Peyer's patch (tissue), 4 donors: ENCODE measurements at regions not wholly inside any gene's neighbourhood (a gene's known extent, or its start where the extent isn't known, plus 50 kb on each side); places are given as distances from the start of the nearest gene placed in this dataset.

Experiments
- DNase-seq, 3 donors: peaks; one replicate each; pipeline ENCODE4 v3.0.0-alpha.2; 2017 to 2019
- H3K27ac ChIP-seq, 4 donors: fragments of 200-600 bp; sonication (generic); one replicate each; pipeline ENCODE4 v1.5.1; 2016 to 2019
- H3K27me3 ChIP-seq, 2 donors: fragments of 200-600 bp; sonication (generic); one replicate each; pipeline ENCODE4 v1.5.1; 2019
- H3K36me3 ChIP-seq, 3 donors: fragments of 200-600 bp; sonication (generic); one replicate each; pipeline ENCODE4 v1.5.1; 2016 to 2019
- H3K4me1 ChIP-seq, 4 donors: fragments of 200-600 bp; sonication (generic); one replicate each; pipeline ENCODE4 v1.5.1; 2016 to 2019
- H3K4me3 ChIP-seq, 4 donors: fragments of 200-600 bp; sonication (generic); 1 replicate in 3 of 4; 2 replicates in 1 of 4; pipeline ENCODE4 v1.5.1; 2016 to 2019; ENCODE audit warnings: mild to moderate bottlenecking in 1 of 4
- H3K9me3 ChIP-seq, 4 donors: fragments of 200-600 bp; sonication (generic); one replicate each; pipeline ENCODE4 v1.5.1; 2016 to 2019; ENCODE audit warnings: mild to moderate bottlenecking in 1 of 4
- CTCF ChIP-seq, 6 experiments: fragments of 450-650 bp in 4 of 6; fragments of 200-600 bp in 2 of 6; sonication (generic) in 1 of 6; IDR thresholded peaks; one replicate each; pipeline ENCODE4 v1.5.1; 2017 to 2019; ENCODE audit warnings: antibody characterized with exemption in 6 of 6, mild to moderate bottlenecking in 3 of 6, moderate library complexity in 1 of 6
- POLR2A ChIP-seq, 2 donors: fragments of 450-650 bp; IDR thresholded peaks; one replicate each; pipeline ENCODE4 v1.5.1; 2017; ENCODE audit warnings: antibody characterized with exemption in 2 of 2, mild to moderate bottlenecking in 2 of 2, moderate library complexity in 2 of 2

- no peak overlapping the region for H3K27ac ChIP-seq
These were observed 216.4 kb downstream of the MATN1 start for GRCh38 chr1:30507016-30507312.

DNA sequence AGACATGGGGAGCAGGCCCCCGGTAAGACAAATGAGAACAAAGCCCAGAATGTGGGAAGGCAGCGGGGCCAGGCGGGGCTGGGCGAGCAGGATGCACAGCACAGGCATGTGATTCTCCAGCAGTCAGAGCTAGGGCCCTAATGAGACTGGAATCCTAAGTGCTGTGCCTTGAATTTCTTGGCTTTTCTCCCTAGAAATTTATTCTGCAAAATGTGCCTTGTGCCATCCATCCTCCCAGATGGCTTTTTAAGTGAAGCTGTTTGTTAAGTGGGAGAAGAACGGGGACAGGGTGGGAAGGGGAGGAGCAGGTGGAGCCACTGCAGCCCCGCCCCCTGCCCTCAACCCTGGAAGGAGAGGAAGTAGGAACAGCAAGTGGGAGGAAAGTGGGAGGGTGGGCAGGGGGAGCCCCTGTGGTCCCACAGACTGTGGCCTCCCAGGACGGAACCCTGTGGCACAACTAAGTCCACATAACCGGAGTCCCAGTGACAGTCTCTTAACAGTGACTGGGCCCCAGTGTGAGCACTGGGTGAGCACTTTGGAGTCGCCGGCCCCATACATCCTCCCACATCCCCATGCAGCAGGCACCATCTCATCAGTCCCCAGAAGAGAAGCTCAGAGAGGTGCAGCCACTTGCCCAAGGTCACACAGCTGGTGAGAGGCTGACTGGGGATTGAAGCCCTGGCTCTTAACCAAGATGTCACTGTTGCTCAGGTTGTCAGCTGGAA is 216.9 kb downstream of the MATN1 start:
- no peaks in the 10 kb centered on the region for H3K4me1 ChIP-seq
- TF ChIP-seq CTCF (IDR thresholded peaks at IDR 0.05) = no peak
- TF ChIP-seq POLR2A (IDR thresholded peaks at IDR 0.05) = no peak
- H3K9me3 ChIP-seq = no peaks in the 10 kb centered on the region
- no peak overlapping the region for H3K27ac ChIP-seq
- DNase-seq = no peak
- no peaks in the 10 kb centered on the region for H3K27me3 ChIP-seq
- H3K4me3 ChIP-seq = no peak overlapping the region
- H3K36me3 ChIP-seq = no peaks in the 10 kb centered on the region

More at GRCh38 chr1:30507016-30507312, 216.4 kb downstream of the MATN1 start:
- no peak overlapping the region for H3K4me3 ChIP-seq
- H3K36me3 ChIP-seq = no peaks in the 10 kb centered on the region
- no peaks in the 10 kb centered on the region for H3K4me1 ChIP-seq
- no peaks in the 10 kb centered on the region for H3K9me3 ChIP-seq
- H3K27me3 ChIP-seq = no peaks in the 10 kb centered on the region
- TF ChIP-seq POLR2A (IDR thresholded peaks at IDR 0.05) (no peak), CTCF (IDR thresholded peaks at IDR 0.05) (no peak)
- no peak for DNase-seq

GRCh38 chr1:30505853-30506252 is 217.5 kb downstream of the MATN1 start:
- Histone ChIP-seq H3K4me1 (no peaks in the 10 kb centered on the region), H3K27me3 (no peaks in the 10 kb centered on the region), H3K9me3 (no peaks in the 10 kb centered on the region), H3K4me3 (no peak overlapping the region), H3K36me3 (no peaks in the 10 kb centered on the region), H3K27ac (no peak overlapping the region)
- DNase-seq = no peak
- no peak for TF ChIP-seq POLR2A (IDR thresholded peaks at IDR 0.05)
- no peak for TF ChIP-seq CTCF (IDR thresholded peaks at IDR 0.05)

- Histone ChIP-seq H3K9me3 (no peaks in the 10 kb centered on the region), H3K36me3 (no peaks in the 10 kb centered on the region), H3K4me3 (no peak overlapping the region), H3K27me3 (no peaks in the 10 kb centered on the region), H3K4me1 (no peaks in the 10 kb centered on the region), H3K27ac (no peak overlapping the region)
- no peak for TF ChIP-seq POLR2A (IDR thresholded peaks at IDR 0.05)
- no peak for TF ChIP-seq CTCF (IDR thresholded peaks at IDR 0.05)
- peak in 1 of 3 donors; percentile 10 for DNase-seq
These were observed 230.9 kb downstream of the MATN1 start for GRCh38 chr1:30492451-30492850.

DNA sequence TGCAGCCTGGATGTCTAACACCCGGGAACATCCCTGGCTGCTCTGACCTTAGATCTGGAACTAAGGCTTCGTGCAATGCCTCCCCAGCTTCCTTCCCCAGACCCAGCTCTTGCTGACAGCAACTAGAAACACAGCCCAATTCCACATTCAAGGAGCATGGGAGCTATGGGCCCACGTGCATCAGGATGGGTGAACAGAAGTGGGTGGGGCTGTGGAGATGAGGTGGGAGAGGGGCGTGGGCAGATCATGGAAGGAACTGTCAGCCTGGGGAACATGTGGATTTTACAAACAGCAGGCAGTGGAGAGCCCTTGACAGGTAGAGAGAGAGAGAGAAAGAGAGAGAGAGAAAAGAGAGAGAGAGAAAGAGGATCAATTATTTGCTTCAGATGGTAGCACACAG is 231.6 kb downstream of the MATN1 start:
- no peaks in the 10 kb centered on the region for H3K36me3 ChIP-seq
- H3K9me3 ChIP-seq = no peaks in the 10 kb centered on the region
- no peak overlapping the region for H3K27ac ChIP-seq
- TF ChIP-seq CTCF (IDR thresholded peaks at IDR 0.05) (no peak), POLR2A (IDR thresholded peaks at IDR 0.05) (no peak)
- H3K4me1 ChIP-seq = no peaks in the 10 kb centered on the region
- H3K4me3 ChIP-seq = no peak overlapping the region
- H3K27me3 ChIP-seq = no peaks in the 10 kb centered on the region
- peak in 1 of 3 donors; percentile 2 for DNase-seq
